ENCODE measurements at regions not wholly inside any gene's neighbourhood (a gene's known extent, or its start where the extent isn't known, plus 50 kb on each side); places are given as distances from the start of the nearest gene placed in this dataset.

GRCh38 chr3:59608356-59608755 lies 558.5 kb upstream of the CFAP20DC start:
- no peak for TF ChIP-seq CTCF (IDR thresholded peaks at IDR 0.05)
- TF ChIP-seq EP300 (IDR thresholded peaks at IDR 0.05): no peak
